Right atrium auricular region (tissue), 2 donors: ENCODE measurements at regions not wholly inside any gene's neighbourhood (a gene's known extent, or its start where the extent isn't known, plus 50 kb on each side); places are given as distances from the start of the nearest gene placed in this dataset.
"Not testable (repeated sequence)": the region's sequence is repeated elsewhere in the genome, so short reads cannot be mapped to it uniquely, and the experiment has no call there.

Experiments used
- DNase-seq: peaks from one replicate; pipeline ENCODE4 v3.0.0-alpha.2; 2019; ENCODE audit warnings: low spot score
- H3K27ac ChIP-seq, 2 donors: fragments of 200-600 bp; sonication (generic); 1 replicate in 1 of 2; 2 replicates in 1 of 2; pipeline ENCODE4 v1.5.1; 2016 to 2019
- H3K27me3 ChIP-seq, 2 donors: fragments of 200-600 bp; sonication (generic); one replicate each; pipeline versions ENCODE4 v1.5.1 to v1.6.0; 2017 to 2019
- H3K36me3 ChIP-seq: fragments of 200-600 bp; sonication (generic); one replicate; pipeline ENCODE4 v1.5.1; 2016
- H3K4me1 ChIP-seq, 2 donors: fragments of 200-600 bp; sonication (generic); one replicate each; pipeline versions ENCODE4 v1.5.1 to v1.6.0; 2017 to 2019
- H3K4me3 ChIP-seq, 2 donors: fragments of 200-600 bp; sonication (generic); 1 replicate in 1 of 2; 2 replicates in 1 of 2; pipeline ENCODE4 v1.5.1; 2017 to 2019; ENCODE audit warnings: mild to moderate bottlenecking in 1 of 2, moderate library complexity in 1 of 2
- H3K9me3 ChIP-seq, 2 donors: fragments of 200-600 bp; sonication (generic); one replicate each; pipeline ENCODE4 v1.5.1; 2019
- CTCF ChIP-seq, 2 donors: fragments of 200-600 bp; sonication (generic); IDR thresholded peaks; one replicate each; pipeline ENCODE4 v1.5.1; 2019; ENCODE audit warnings: antibody characterized with exemption in 2 of 2

GRCh38 chr9:31582561-31582960 is 801.9 kb upstream of the ACO1 start:
- DNase-seq = no peak

GRCh38 chr9:31585158-31585557 is 799.3 kb upstream of the ACO1 start:
- Histone ChIP-seq H3K4me3 (no peak overlapping the region), H3K9me3 (no peaks in the 10 kb centered on the region), H3K27me3 (no peaks in the 10 kb centered on the region), H3K36me3 (no peaks in the 10 kb centered on the region), H3K4me1 (no peaks in the 10 kb centered on the region), H3K27ac (no peak overlapping the region)
- TF ChIP-seq CTCF (IDR thresholded peaks at IDR 0.05) = no peak
- no peak for DNase-seq

More at GRCh38 chr9:31582561-31582960, 801.9 kb upstream of the ACO1 start:
- Histone ChIP-seq H3K9me3 (no peaks in the 10 kb centered on the region), H3K36me3 (no peaks in the 10 kb centered on the region), H3K4me1 (no peaks in the 10 kb centered on the region), H3K4me3 (no peak overlapping the region), H3K27me3 (no peaks in the 10 kb centered on the region), H3K27ac (no peak overlapping the region)
- TF ChIP-seq CTCF (IDR thresholded peaks at IDR 0.05) = no peak

- DNase-seq = no peak
- TF ChIP-seq CTCF (IDR thresholded peaks at IDR 0.05) = no peak
Measured at GRCh38 chr9:31587146-31587545, 797.3 kb upstream of the ACO1 start.

GRCh38 chr9:31588006-31588405 is 796.4 kb upstream of the ACO1 start:
- no peaks in the 10 kb centered on the region for H3K27me3 ChIP-seq
- no peak overlapping the region for H3K27ac ChIP-seq
- no peak overlapping the region for H3K4me3 ChIP-seq
- H3K9me3 ChIP-seq = no peaks in the 10 kb centered on the region
- no peak for TF ChIP-seq CTCF (IDR thresholded peaks at IDR 0.05)
- no peak for DNase-seq
- H3K36me3 ChIP-seq = no peaks in the 10 kb centered on the region
- H3K4me1 ChIP-seq = no peaks in the 10 kb centered on the region

More at GRCh38 chr9:31587146-31587545, 797.3 kb upstream of the ACO1 start:
- Histone ChIP-seq H3K4me3 (no peak overlapping the region), H3K9me3 (no peaks in the 10 kb centered on the region), H3K27ac (no peak overlapping the region), H3K27me3 (no peaks in the 10 kb centered on the region), H3K36me3 (no peaks in the 10 kb centered on the region), H3K4me1 (no peaks in the 10 kb centered on the region)

GRCh38 chr9:31588756-31589155 is 795.7 kb upstream of the ACO1 start:
- Histone ChIP-seq H3K27me3 (no peaks in the 10 kb centered on the region), H3K9me3 (no peaks in the 10 kb centered on the region), H3K27ac (no peak overlapping the region), H3K4me3 (no peak overlapping the region), H3K36me3 (no peaks in the 10 kb centered on the region), H3K4me1 (no peaks in the 10 kb centered on the region)
- no peak for TF ChIP-seq CTCF (IDR thresholded peaks at IDR 0.05)
- no peak for DNase-seq

GRCh38 chr9:31590091-31590490 is 794.4 kb upstream of the ACO1 start:
- Histone ChIP-seq H3K4me3 (no peak overlapping the region), H3K4me1 (no peaks in the 10 kb centered on the region), H3K9me3 (no peaks in the 10 kb centered on the region), H3K27me3 (no peaks in the 10 kb centered on the region), H3K36me3 (no peaks in the 10 kb centered on the region), H3K27ac (no peak overlapping the region)
- no peak for TF ChIP-seq CTCF (IDR thresholded peaks at IDR 0.05)
- DNase-seq = no peak

- DNase-seq, H3K9me3 ChIP-seq, H3K36me3 ChIP-seq, H3K27ac ChIP-seq, H3K27me3 ChIP-seq, H3K4me3 ChIP-seq, H3K4me1 ChIP-seq: not testable (repeated sequence)
Measured at GRCh38 chr9:31597086-31597485, 787.4 kb upstream of the ACO1 start.
